ENCODE measurements at regions not wholly inside any gene's neighbourhood (a gene's known extent, or its start where the extent isn't known, plus 50 kb on each side); places are given as distances from the start of the nearest gene placed in this dataset.

DNA sequence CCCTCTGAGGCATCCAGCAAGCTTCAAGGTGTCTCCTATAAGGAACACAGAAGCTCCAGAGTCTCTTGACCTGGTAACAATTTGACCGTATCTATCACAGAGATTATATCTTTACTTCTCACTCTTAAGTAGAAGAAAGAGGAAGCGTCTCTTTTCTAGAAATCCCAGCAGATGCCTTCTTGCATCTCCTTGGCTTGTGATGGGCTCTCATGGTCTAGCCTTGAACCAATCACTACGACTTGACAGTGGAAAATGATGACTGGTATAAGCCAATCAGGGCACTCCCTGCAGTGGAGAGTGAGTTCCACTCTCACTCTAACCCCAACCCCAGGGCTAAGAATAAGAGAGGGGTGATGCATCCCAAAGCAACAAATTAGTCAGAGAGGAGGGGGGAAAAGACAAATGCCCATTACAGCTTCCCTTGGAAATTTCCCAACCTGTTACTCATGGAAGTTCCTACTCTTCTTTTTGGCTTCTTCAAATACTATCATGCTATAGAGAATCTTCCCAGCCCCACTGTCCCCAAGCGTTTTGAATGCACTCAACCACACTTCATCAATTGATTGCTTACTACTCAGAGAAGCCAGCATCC lies 293.5 kb downstream of the MN1 start:
- TF ChIP-seq, protein P1, sequence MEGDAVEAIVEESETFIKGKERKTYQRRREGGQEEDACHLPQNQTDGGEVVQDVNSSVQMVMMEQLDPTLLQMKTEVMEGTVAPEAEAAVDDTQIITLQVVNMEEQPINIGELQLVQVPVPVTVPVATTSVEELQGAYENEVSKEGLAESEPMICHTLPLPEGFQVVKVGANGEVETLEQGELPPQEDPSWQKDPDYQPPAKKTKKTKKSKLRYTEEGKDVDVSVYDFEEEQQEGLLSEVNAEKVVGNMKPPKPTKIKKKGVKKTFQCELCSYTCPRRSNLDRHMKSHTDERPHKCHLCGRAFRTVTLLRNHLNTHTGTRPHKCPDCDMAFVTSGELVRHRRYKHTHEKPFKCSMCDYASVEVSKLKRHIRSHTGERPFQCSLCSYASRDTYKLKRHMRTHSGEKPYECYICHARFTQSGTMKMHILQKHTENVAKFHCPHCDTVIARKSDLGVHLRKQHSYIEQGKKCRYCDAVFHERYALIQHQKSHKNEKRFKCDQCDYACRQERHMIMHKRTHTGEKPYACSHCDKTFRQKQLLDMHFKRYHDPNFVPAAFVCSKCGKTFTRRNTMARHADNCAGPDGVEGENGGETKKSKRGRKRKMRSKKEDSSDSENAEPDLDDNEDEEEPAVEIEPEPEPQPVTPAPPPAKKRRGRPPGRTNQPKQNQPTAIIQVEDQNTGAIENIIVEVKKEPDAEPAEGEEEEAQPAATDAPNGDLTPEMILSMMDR (IDR thresholded peaks at IDR 0.05; ENCODE audit: insufficient read depth, low read depth, low read length): no peak
- no peak for TF ChIP-seq EZH2 (IDR thresholded peaks at IDR 0.05; ENCODE audit: insufficient read depth, low read length)

Data from astrocyte (in vitro differentiated cells and primary cell).